Suprapubic skin (tissue), 4 donors: ENCODE measurements at regions not wholly inside any gene's neighbourhood (a gene's known extent, or its start where the extent isn't known, plus 50 kb on each side); places are given as distances from the start of the nearest gene placed in this dataset.
A peak's percentile ranks its signal among the peaks of the same experiment; 100 is the strongest.

Experiments
- DNase-seq, 2 donors: peaks; one replicate each; pipeline ENCODE4 v3.0.0-alpha.2; 2019; ENCODE audit warnings: low spot score in 2 of 2
- H3K27ac ChIP-seq: fragments of 200-600 bp; sonication (generic); one replicate; pipeline ENCODE4 v1.5.1; 2019
- H3K27me3 ChIP-seq: fragments of 200-600 bp; sonication (generic); one replicate; pipeline ENCODE4 v1.5.1; 2019
- H3K36me3 ChIP-seq: fragments of 200-600 bp; sonication (generic); one replicate; pipeline ENCODE4 v1.5.1; 2019
- H3K4me1 ChIP-seq: fragments of 200-600 bp; sonication (generic); one replicate; pipeline ENCODE4 v1.5.1; 2019
- H3K4me3 ChIP-seq: fragments of 200-600 bp; sonication (generic); one replicate; pipeline ENCODE4 v1.5.1; 2019; ENCODE audit warnings: mild to moderate bottlenecking
- H3K9me3 ChIP-seq: fragments of 200-600 bp; sonication (generic); one replicate; pipeline ENCODE4 v1.5.1; 2019
- CTCF ChIP-seq, 2 donors: fragments of 200-600 bp in 1 of 2; fragments of 450-650 bp in 1 of 2; sonication (generic) in 1 of 2; IDR thresholded peaks; one replicate each; pipeline ENCODE4 v1.5.1; 2016 to 2019; ENCODE audit warnings: antibody characterized with exemption in 2 of 2, mild to moderate bottlenecking in 1 of 2, moderate library complexity in 1 of 2
- EP300 ChIP-seq: sonication (generic); formaldehyde crosslinking; IDR thresholded peaks from one replicate; pipeline ENCODE4 v1.6.1; 2017; ENCODE audit warnings: antibody characterized with exemption
- POLR2A ChIP-seq, 2 donors: fragments of 450-650 bp; IDR thresholded peaks; one replicate each; pipeline ENCODE4 v1.6.1; 2017; ENCODE audit warnings: antibody characterized with exemption in 2 of 2, mild to moderate bottlenecking in 2 of 2, moderate library complexity in 2 of 2
- POLR2AphosphoS5 ChIP-seq, 3 donors: sonication (generic); formaldehyde crosslinking; IDR thresholded peaks; one replicate each; pipeline ENCODE4 v1.6.1; 2017; ENCODE audit warnings: antibody characterized with exemption in 3 of 3
- WGBS: methylation state at CpG from one replicate; pipeline ENCODE4 v1.1.5; 2018; 5-methylcytosine and 5-hydroxymethylcytosine counted together

DNA sequence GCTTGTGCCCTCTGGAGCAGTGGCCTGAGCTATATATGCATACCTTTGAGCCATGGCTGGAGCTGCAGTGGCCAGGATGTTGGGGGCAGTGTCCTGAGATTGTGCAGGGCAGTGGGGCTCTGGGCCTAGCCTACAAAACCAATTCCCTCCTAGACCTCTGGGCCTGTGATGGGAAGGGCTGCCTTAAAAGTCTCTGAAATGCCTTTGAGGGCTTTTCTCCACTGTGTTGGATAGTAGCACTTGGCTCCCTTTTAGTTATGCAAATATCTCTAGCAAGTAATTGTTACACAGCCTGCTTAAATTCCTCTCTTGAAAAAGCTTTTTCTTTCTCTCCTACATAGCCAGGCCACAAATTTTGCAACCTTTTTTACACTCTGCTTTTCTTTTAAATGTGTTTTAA, 426.4 kb downstream of the ACTR3B start:
- H3K27me3 ChIP-seq, result no peaks in the 10 kb centered on the region
- no peak for TF ChIP-seq POLR2AphosphoS5 (IDR thresholded peaks at IDR 0.05)
- TF ChIP-seq EP300, result no peak
- TF ChIP-seq CTCF (IDR thresholded peaks at IDR 0.05), result no peak
- no peak for TF ChIP-seq POLR2A (IDR thresholded peaks at IDR 0.05)
- no peaks in the 10 kb centered on the region for H3K9me3 ChIP-seq
- no peaks in the 10 kb centered on the region for H3K36me3 ChIP-seq
- DNase-seq, result no peak
- H3K4me3 ChIP-seq, result no peak overlapping the region
- no peaks in the 10 kb centered on the region for H3K4me1 ChIP-seq
- H3K27ac ChIP-seq, result no peak overlapping the region

- H3K4me3 ChIP-seq, result no peak overlapping the region
- no peak for DNase-seq
- H3K9me3 ChIP-seq, result no peaks in the 10 kb centered on the region
- whole genome bisulfite sequencing, result 63% methylated on average over 3 of the region's 3 CpGs
- TF ChIP-seq POLR2AphosphoS5 (IDR thresholded peaks at IDR 0.05) (no peak), POLR2A (IDR thresholded peaks at IDR 0.05) (no peak)
- no peaks in the 10 kb centered on the region for H3K4me1 ChIP-seq
- H3K27me3 ChIP-seq, result no peaks in the 10 kb centered on the region
- no peaks in the 10 kb centered on the region for H3K36me3 ChIP-seq
- no peak overlapping the region for H3K27ac ChIP-seq
Observed at GRCh38 chr7:153188161-153188560, 428.6 kb downstream of the ACTR3B start.

GRCh38 chr7:153188630-153189029, 429.1 kb downstream of the ACTR3B start:
- H3K4me3 ChIP-seq, result no peak overlapping the region
- H3K27ac ChIP-seq, result no peak overlapping the region
- H3K27me3 ChIP-seq, result no peaks in the 10 kb centered on the region
- DNase-seq, result no peak
- no peaks in the 10 kb centered on the region for H3K9me3 ChIP-seq
- TF ChIP-seq POLR2A (IDR thresholded peaks at IDR 0.05) (no peak), EP300 (no peak), CTCF (IDR thresholded peaks at IDR 0.05) (no peak), POLR2AphosphoS5 (IDR thresholded peaks at IDR 0.05) (no peak)
- no peaks in the 10 kb centered on the region for H3K4me1 ChIP-seq
- H3K36me3 ChIP-seq, result no peaks in the 10 kb centered on the region
- WGBS, result 89% methylated on average over 3 of the region's 3 CpGs

GRCh38 chr7:153190452-153190851, 430.9 kb downstream of the ACTR3B start:
- H3K4me1 ChIP-seq, result no peaks in the 10 kb centered on the region
- no peaks in the 10 kb centered on the region for H3K36me3 ChIP-seq
- WGBS, result 71% methylated on average over 3 of the region's 3 CpGs
- H3K9me3 ChIP-seq, result no peaks in the 10 kb centered on the region
- no peak for TF ChIP-seq EP300
- TF ChIP-seq POLR2AphosphoS5 (IDR thresholded peaks at IDR 0.05), result no peak
- no peak for TF ChIP-seq CTCF (IDR thresholded peaks at IDR 0.05)
- TF ChIP-seq POLR2A (IDR thresholded peaks at IDR 0.05), result no peak
- H3K27ac ChIP-seq, result no peak overlapping the region
- no peaks in the 10 kb centered on the region for H3K27me3 ChIP-seq
- H3K4me3 ChIP-seq, result no peak overlapping the region
- DNase-seq, result no peak

DNA sequence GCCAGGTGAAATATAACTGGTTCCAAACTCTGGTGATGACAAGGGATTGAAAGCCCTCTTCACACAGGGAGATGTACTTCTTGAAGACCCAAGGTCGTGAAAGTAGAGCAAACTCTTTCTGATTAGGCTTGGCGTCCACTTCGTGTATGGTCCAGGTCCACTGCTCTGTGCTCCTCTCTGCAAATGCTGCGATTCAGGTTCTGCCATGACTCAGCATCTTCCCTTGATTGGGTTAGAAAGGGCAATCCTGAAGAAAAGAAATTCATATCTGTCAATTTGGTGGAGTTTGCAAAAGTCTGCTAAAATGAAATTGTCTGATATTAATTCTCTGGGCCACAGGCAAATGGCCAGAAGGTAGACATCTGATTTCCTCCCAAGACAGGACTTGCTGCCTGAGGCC, 431.4 kb downstream of the ACTR3B start:
- no peaks in the 10 kb centered on the region for H3K27me3 ChIP-seq
- TF ChIP-seq POLR2AphosphoS5 (IDR thresholded peaks at IDR 0.05) (no peak), EP300 (no peak), POLR2A (IDR thresholded peaks at IDR 0.05) (no peak), CTCF (IDR thresholded peaks at IDR 0.05) (no peak)
- H3K36me3 ChIP-seq, result no peaks in the 10 kb centered on the region
- no peak overlapping the region for H3K4me3 ChIP-seq
- H3K9me3 ChIP-seq, result no peaks in the 10 kb centered on the region
- no peak for DNase-seq
- 78% methylated on average over 4 of the region's 4 CpGs for WGBS
- no peak overlapping the region for H3K27ac ChIP-seq
- H3K4me1 ChIP-seq, result no peaks in the 10 kb centered on the region

GRCh38 chr7:153193144-153193595, 433.6 kb downstream of the ACTR3B start:
- H3K4me1 ChIP-seq, result no peaks in the 10 kb centered on the region
- peak; percentile 20 to 51 for TF ChIP-seq CTCF (IDR thresholded peaks at IDR 0.05)
- TF ChIP-seq POLR2AphosphoS5 (IDR thresholded peaks at IDR 0.05), result no peak
- H3K27ac ChIP-seq, result no peak overlapping the region
- no peak overlapping the region for H3K4me3 ChIP-seq
- DNase-seq, result no peak
- WGBS, result 11% methylated on average over 8 of the region's 12 CpGs
- no peaks in the 10 kb centered on the region for H3K36me3 ChIP-seq
- H3K9me3 ChIP-seq, result no peaks in the 10 kb centered on the region
- H3K27me3 ChIP-seq, result no peaks in the 10 kb centered on the region
